MM.1S (cell line): ENCODE measurements at regions not wholly inside any gene's neighbourhood (a gene's known extent, or its start where the extent isn't known, plus 50 kb on each side); places are given as distances from the start of the nearest gene placed in this dataset.

Experiments
- DNase-seq: peaks from one replicate; pipeline ENCODE4 v3.0.0-alpha.2; 2015
- H2AFZ ChIP-seq: fragments of 300-600 bp; sonication (generic); 2 replicates; pipeline ENCODE4 v1.6.0; 2016; ENCODE audit warnings: antibody characterized with exemption, low read length
- H3F3A ChIP-seq: fragments of 300-600 bp; sonication (generic); 2 replicates; pipeline ENCODE4 v1.6.1; 2016; ENCODE audit warnings: mild to moderate bottlenecking, antibody characterized with exemption, low read length, moderate library complexity, mixed read lengths; ENCODE audit not compliant: insufficient read depth
- H3K27ac ChIP-seq: fragments of 300-600 bp; sonication (generic); 2 replicates; pipeline ENCODE4 v1.5.1; 2016; ENCODE audit warnings: mild to moderate bottlenecking, low read length
- H3K27me3 ChIP-seq: fragments of 300-600 bp; sonication (generic); replicated peaks from 2 replicates; pipeline ENCODE4 v1.6.0; 2016; ENCODE audit warnings: low read length; ENCODE audit not compliant: insufficient read depth
- H3K36me3 ChIP-seq: fragments of 300-600 bp; sonication (generic); replicated peaks from 2 replicates; pipeline ENCODE4 v1.6.1; 2016; ENCODE audit warnings: mild to moderate bottlenecking, low read length, mixed read lengths; ENCODE audit not compliant: insufficient read depth
- H3K4me1 ChIP-seq: fragments of 300-600 bp; sonication (generic); 2 replicates; pipeline ENCODE4 v1.6.1; 2016; ENCODE audit warnings: low read length, mixed read lengths
- H3K4me2 ChIP-seq: fragments of 300-600 bp; sonication (generic); 2 replicates; pipeline ENCODE4 v1.6.0; 2016; ENCODE audit warnings: low read depth, low read length
- H3K4me3 ChIP-seq: fragments of 300-600 bp; sonication (generic); 2 replicates; pipeline ENCODE4 v1.5.1; 2016; ENCODE audit warnings: low read length, mixed read lengths
- H3K79me2 ChIP-seq: fragments of 300-600 bp; sonication (generic); 2 replicates; pipeline ENCODE4 v1.6.1; 2016; ENCODE audit warnings: mixed run types, low read length, mixed read lengths
- H3K9ac ChIP-seq: fragments of 300-600 bp; sonication (generic); 2 replicates; pipeline ENCODE4 v1.6.1; 2016; ENCODE audit warnings: low read length, mixed read lengths
- H3K9me2 ChIP-seq: fragments of 300-600 bp; sonication (generic); replicated peaks from 2 replicates; pipeline ENCODE4 v1.6.1; 2016; ENCODE audit warnings: mild to moderate bottlenecking, low read length, mixed read lengths; ENCODE audit not compliant: insufficient read depth
- H3K9me3 ChIP-seq: fragments of 300-600 bp; sonication (generic); replicated peaks from 2 replicates; pipeline ENCODE4 v1.6.1; 2016; ENCODE audit warnings: mild to moderate bottlenecking, low read length, mixed read lengths; ENCODE audit not compliant: insufficient read depth
- H4K20me1 ChIP-seq: fragments of 300-600 bp; sonication (generic); 2 replicates; pipeline ENCODE4 v1.6.1; 2016; ENCODE audit warnings: mild to moderate bottlenecking, low read length, moderate library complexity, mixed read lengths; ENCODE audit not compliant: insufficient read depth
- EZH2 ChIP-seq: fragments of 300-600 bp; sonication (generic); optimal IDR thresholded peaks from 2 replicates; pipeline ENCODE3; 2017; ENCODE audit warnings: low read depth, mild to moderate bottlenecking, antibody characterized with exemption, low read length, mixed read lengths
- EZH2phosphoT487 ChIP-seq: fragments of 300-600 bp; sonication (generic); IDR thresholded peaks from 2 replicates; pipeline ENCODE4 v1.6.1; 2018; ENCODE audit warnings: antibody characterized with exemption, low read length
- TF ChIP-seq, protein P1 (sequence below): fragments of 300-600 bp; sonication (generic); IDR thresholded peaks from 2 replicates; pipeline ENCODE4 v1.5.1; 2016; ENCODE audit warnings: antibody characterized with exemption, low read length, mixed read lengths

DNA sequence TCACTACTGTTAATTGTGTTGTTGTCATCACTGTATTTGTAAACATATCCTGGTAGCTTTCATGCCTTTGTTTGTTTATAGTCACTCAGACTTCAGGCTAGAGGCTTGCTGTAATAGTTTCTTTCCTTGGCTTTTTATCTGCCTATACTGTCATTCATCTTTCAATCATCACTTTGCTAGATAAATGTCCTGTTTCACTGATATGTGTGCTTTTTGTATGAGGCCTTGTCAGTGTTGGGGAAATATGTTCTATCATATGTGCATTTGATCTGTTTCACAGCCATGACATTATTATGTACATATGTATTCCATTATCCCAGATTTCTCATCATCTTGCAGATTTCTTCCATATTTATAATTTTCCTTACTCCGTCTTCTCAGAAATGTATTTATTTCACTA, 558.9 kb upstream of the LRFN5 start:
- no peak for DNase-seq
- Histone ChIP-seq H3K9me2 (no peaks in the 10 kb centered on the region), H3K4me3 (no peak overlapping the region), H3K27me3 (no peaks in the 10 kb centered on the region), H3F3A (no peaks in the 10 kb centered on the region), H4K20me1 (no peaks in the 10 kb centered on the region), H3K27ac (no peak overlapping the region), H3K9me3 (no peaks in the 10 kb centered on the region), H2AFZ (no peak overlapping the region), H3K4me1 (no peaks in the 10 kb centered on the region), H3K36me3 (no peaks in the 10 kb centered on the region), H3K9ac (no peak overlapping the region), H3K4me2 (no peak overlapping the region), H3K79me2 (no peaks in the 10 kb centered on the region)
- TF ChIP-seq EZH2 (no peak), EZH2phosphoT487 (no peak)
- TF ChIP-seq, protein P1, sequence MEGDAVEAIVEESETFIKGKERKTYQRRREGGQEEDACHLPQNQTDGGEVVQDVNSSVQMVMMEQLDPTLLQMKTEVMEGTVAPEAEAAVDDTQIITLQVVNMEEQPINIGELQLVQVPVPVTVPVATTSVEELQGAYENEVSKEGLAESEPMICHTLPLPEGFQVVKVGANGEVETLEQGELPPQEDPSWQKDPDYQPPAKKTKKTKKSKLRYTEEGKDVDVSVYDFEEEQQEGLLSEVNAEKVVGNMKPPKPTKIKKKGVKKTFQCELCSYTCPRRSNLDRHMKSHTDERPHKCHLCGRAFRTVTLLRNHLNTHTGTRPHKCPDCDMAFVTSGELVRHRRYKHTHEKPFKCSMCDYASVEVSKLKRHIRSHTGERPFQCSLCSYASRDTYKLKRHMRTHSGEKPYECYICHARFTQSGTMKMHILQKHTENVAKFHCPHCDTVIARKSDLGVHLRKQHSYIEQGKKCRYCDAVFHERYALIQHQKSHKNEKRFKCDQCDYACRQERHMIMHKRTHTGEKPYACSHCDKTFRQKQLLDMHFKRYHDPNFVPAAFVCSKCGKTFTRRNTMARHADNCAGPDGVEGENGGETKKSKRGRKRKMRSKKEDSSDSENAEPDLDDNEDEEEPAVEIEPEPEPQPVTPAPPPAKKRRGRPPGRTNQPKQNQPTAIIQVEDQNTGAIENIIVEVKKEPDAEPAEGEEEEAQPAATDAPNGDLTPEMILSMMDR, result no peak

DNA sequence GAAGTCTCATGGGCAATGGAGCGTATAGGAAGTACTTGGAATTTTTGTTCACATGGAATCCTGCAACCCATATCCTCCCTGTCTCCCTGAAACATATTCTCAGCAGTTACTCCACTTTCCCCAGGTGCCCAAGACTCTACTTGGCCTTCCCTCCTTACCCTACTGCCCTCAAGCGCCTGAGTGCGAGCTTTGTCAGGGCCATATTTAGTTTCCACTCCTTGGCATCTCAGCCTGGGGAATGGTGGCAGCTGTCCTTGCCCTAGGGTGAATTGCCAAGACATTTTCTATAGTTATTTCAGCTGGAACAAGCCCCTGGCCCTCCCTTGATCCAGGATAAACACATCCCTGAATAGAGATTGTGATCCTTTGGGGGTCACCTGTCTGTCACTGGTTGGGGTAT, 569.3 kb upstream of the LRFN5 start:
- Histone ChIP-seq H3K79me2 (no peaks in the 10 kb centered on the region), H3K27ac (no peak overlapping the region), H3K9me3 (no peaks in the 10 kb centered on the region), H3K27me3 (no peaks in the 10 kb centered on the region), H3K36me3 (no peaks in the 10 kb centered on the region), H3K9ac (no peak overlapping the region), H2AFZ (no peak overlapping the region), H3F3A (no peaks in the 10 kb centered on the region), H3K4me3 (no peak overlapping the region), H3K4me2 (no peak overlapping the region), H4K20me1 (no peaks in the 10 kb centered on the region), H3K9me2 (no peaks in the 10 kb centered on the region), H3K4me1 (no peaks in the 10 kb centered on the region)
- TF ChIP-seq, protein P1, result no peak
- no peak for TF ChIP-seq EZH2
- TF ChIP-seq EZH2phosphoT487, result no peak
- DNase-seq, result no peak

DNA sequence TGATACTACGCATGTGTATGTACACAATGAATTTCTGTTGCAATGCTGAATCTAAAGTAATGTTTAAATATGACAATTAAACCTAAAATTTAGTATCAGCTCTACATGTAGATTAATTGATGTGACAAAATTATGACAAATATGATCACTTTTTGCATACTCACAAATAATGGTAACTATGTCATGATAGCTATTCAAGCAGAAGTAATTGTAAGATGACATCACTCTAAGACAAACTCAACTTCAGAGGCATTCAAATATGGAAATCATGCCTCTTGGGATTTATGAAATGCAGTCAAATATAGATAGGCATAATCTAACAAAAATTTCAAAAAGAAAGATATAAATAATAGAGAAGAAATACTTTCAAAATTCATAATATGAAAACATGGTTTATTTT, 571.7 kb upstream of the LRFN5 start:
- H3K27ac ChIP-seq, result no peak overlapping the region
- no peaks in the 10 kb centered on the region for H3K4me1 ChIP-seq

More for the DNA sequence above, 571.7 kb upstream of the LRFN5 start:
- no peaks in the 10 kb centered on the region for H3K9me2 ChIP-seq
- H4K20me1 ChIP-seq, result no peaks in the 10 kb centered on the region
- no peak for DNase-seq
- no peaks in the 10 kb centered on the region for H3K9me3 ChIP-seq
- no peak overlapping the region for H3K4me3 ChIP-seq
- H2AFZ ChIP-seq, result no peak overlapping the region
- H3K27me3 ChIP-seq, result no peaks in the 10 kb centered on the region
- no peak overlapping the region for H3K9ac ChIP-seq
- no peaks in the 10 kb centered on the region for H3K36me3 ChIP-seq
- no peaks in the 10 kb centered on the region for H3F3A ChIP-seq
- TF ChIP-seq EZH2 (no peak), EZH2phosphoT487 (no peak)
- TF ChIP-seq, protein P1, result no peak
- H3K4me2 ChIP-seq, result no peak overlapping the region
- H3K79me2 ChIP-seq, result no peaks in the 10 kb centered on the region
